Mucosa of descending colon (tissue), 3 donors: ENCODE measurements at regions not wholly inside any gene's neighbourhood (a gene's known extent, or its start where the extent isn't known, plus 50 kb on each side); places are given as distances from the start of the nearest gene placed in this dataset.

Source experiments
- ATAC-seq: fragments of 200-7000 bp; cut with Tn5 transposase; one replicate; pipeline ENCODE4 v1.9.1; 2020; ENCODE audit warnings: mild to moderate bottlenecking, moderate library complexity
- DNase-seq, 3 donors: peaks; one replicate each; pipeline ENCODE4 v3.0.0-alpha.2; 2020
- H3K36me3 ChIP-seq: fragments of 200-600 bp; one replicate; pipeline ENCODE4 v1.8.0; 2021; ENCODE audit warnings: low read depth, mild to moderate bottlenecking
- H3K4me1 ChIP-seq: fragments of 200-600 bp; one replicate; pipeline ENCODE4 v1.8.0; 2021; ENCODE audit warnings: low read depth, mild to moderate bottlenecking
- H3K4me3 ChIP-seq: fragments of 200-600 bp; one replicate; pipeline ENCODE4 v1.8.0; 2021; ENCODE audit warnings: mild to moderate bottlenecking
- H3K9me3 ChIP-seq: fragments of 200-600 bp; one replicate; pipeline ENCODE4 v1.8.0; 2021; ENCODE audit warnings: mild to moderate bottlenecking
- CTCF ChIP-seq: fragments of 200-600 bp; IDR thresholded peaks from one replicate; pipeline ENCODE4 v1.8.0; 2022; ENCODE audit warnings: antibody characterized with exemption, mild to moderate bottlenecking
- intact Hi-C, 2 donors: fragments of 100-400 bp; cut with DNase I in 1 of 2; cut with micrococcal nuclease in 1 of 2; formaldehyde crosslinking; loops; one replicate each; pipeline versions ENCODE4 v1.11.0 to v1.11.1; 2022; cut with DNase I, micrococcal nuclease
- donor health status: DM: no; HTN: no; CAD: no; lungs with moderate emphysema.
- donor health status: DM: no; HTN: no; CAD: no.
- donor health status: DM: no; HTN: yes; CAD: no.

- no peak for TF ChIP-seq CTCF
- DNase-seq: no peak
- Histone ChIP-seq H3K4me3 (no peak overlapping the region), H3K9me3 (no peaks in the 10 kb centered on the region), H3K36me3 (peaks cover 10% of the 10 kb centered on the region), H3K4me1 (peaks cover 8% of the 10 kb centered on the region)
- no peak for ATAC-seq
- intact Hi-C loops: no loop called here
Measured at GRCh38 chr21:36247316-36248010, 72.5 kb upstream of the MORC3 start.

GRCh38 chr21:36249576-36250422 lies 70.2 kb upstream of the MORC3 start:
- H3K9me3 ChIP-seq: no peaks in the 10 kb centered on the region
- intact Hi-C loops: no loop called here
- no peak for DNase-seq
- no peak overlapping the region for H3K4me3 ChIP-seq
- peaks cover 10% of the 10 kb centered on the region for H3K36me3 ChIP-seq
- no peak for ATAC-seq
- peaks cover 8% of the 10 kb centered on the region for H3K4me1 ChIP-seq
- TF ChIP-seq CTCF: no peak

- no peak for ATAC-seq
- intact Hi-C loops: no loop called here
- Histone ChIP-seq H3K4me1 (peaks cover 8% of the 10 kb centered on the region), H3K9me3 (no peaks in the 10 kb centered on the region), H3K36me3 (peaks cover 10% of the 10 kb centered on the region), H3K4me3 (no peak overlapping the region)
- DNase-seq: no peak
- no peak for TF ChIP-seq CTCF
Measured at GRCh38 chr21:36250423-36251075, 69.4 kb upstream of the MORC3 start.

GRCh38 chr21:36254106-36254941 lies 65.7 kb upstream of the MORC3 start:
- intact Hi-C loops: no loop called here
- H3K4me1 ChIP-seq: no peaks in the 10 kb centered on the region
- no peak for TF ChIP-seq CTCF
- no peak overlapping the region for H3K4me3 ChIP-seq
- peaks cover 4% of the 10 kb centered on the region for H3K36me3 ChIP-seq
- no peaks in the 10 kb centered on the region for H3K9me3 ChIP-seq
- peak; percentile 80 for ATAC-seq
- no peak for DNase-seq

- intact Hi-C loops: no loop called here
- H3K4me1 ChIP-seq: peaks cover 6% of the 10 kb centered on the region
- TF ChIP-seq CTCF: no peak
- DNase-seq (no peak), ATAC-seq (peak; percentile 7)
- no peak overlapping the region for H3K4me3 ChIP-seq
- H3K9me3 ChIP-seq: no peaks in the 10 kb centered on the region
- H3K36me3 ChIP-seq: no peaks in the 10 kb centered on the region
Measured at GRCh38 chr21:36255663-36256062, 64.3 kb upstream of the MORC3 start.
